ENCODE measurements at regions not wholly inside any gene's neighbourhood (a gene's known extent, or its start where the extent isn't known, plus 50 kb on each side); places are given as distances from the start of the nearest gene placed in this dataset.

- DNase-seq: no peak
Measured at GRCh38 chr15:36313736-36314280, 265.6 kb upstream of the CDIN1 start.

- no peak for DNase-seq
Measured at GRCh38 chr15:36315649-36316048, 263.8 kb upstream of the CDIN1 start.

GRCh38 chr15:36323615-36324014, 255.8 kb upstream of the CDIN1 start:
- no peak for DNase-seq

- no peak for DNase-seq
Measured at GRCh38 chr15:36325206-36325605, 254.2 kb upstream of the CDIN1 start.

GRCh38 chr15:36329592-36329991, 249.8 kb upstream of the CDIN1 start:
- no peak for DNase-seq

- no peak for DNase-seq
Measured at GRCh38 chr15:36330598-36330997, 248.8 kb upstream of the CDIN1 start.

- no peak for DNase-seq
Measured at GRCh38 chr15:36331531-36332275, 247.7 kb upstream of the CDIN1 start.

- no peak for DNase-seq
Measured at GRCh38 chr15:36332301-36332700, 247.1 kb upstream of the CDIN1 start.

GRCh38 chr15:36332896-36333295, 246.5 kb upstream of the CDIN1 start:
- no peak for DNase-seq

GRCh38 chr15:36334059-36334458, 245.4 kb upstream of the CDIN1 start:
- no peak for DNase-seq

GRCh38 chr15:36335224-36335623, 244.2 kb upstream of the CDIN1 start:
- DNase-seq: no peak

- DNase-seq: no peak
Measured at GRCh38 chr15:36335659-36336058, 243.8 kb upstream of the CDIN1 start.

- no peak for DNase-seq
Measured at GRCh38 chr15:36344887-36345286, 234.5 kb upstream of the CDIN1 start.

- DNase-seq: no peak
Measured at GRCh38 chr15:36347272-36347858, 232.1 kb upstream of the CDIN1 start.

GRCh38 chr15:36356466-36356865, 223.0 kb upstream of the CDIN1 start:
- DNase-seq: no peak

- no peak for DNase-seq
Measured at GRCh38 chr15:36356978-36357601, 222.3 kb upstream of the CDIN1 start.

GRCh38 chr15:36358094-36358493, 221.3 kb upstream of the CDIN1 start:
- no peak for DNase-seq

GRCh38 chr15:36358523-36358922, 220.9 kb upstream of the CDIN1 start:
- DNase-seq: no peak

GRCh38 chr15:36359286-36359685, 220.1 kb upstream of the CDIN1 start:
- no peak for DNase-seq

GRCh38 chr15:36361351-36361870, 218.0 kb upstream of the CDIN1 start:
- no peak for DNase-seq

GRCh38 chr15:36362509-36362915, 216.9 kb upstream of the CDIN1 start:
- no peak for DNase-seq

GRCh38 chr15:36363335-36363734, 216.1 kb upstream of the CDIN1 start:
- no peak for DNase-seq

- DNase-seq: no peak
Measured at GRCh38 chr15:36364377-36364776, 215.0 kb upstream of the CDIN1 start.

GRCh38 chr15:36365963-36366362, 213.5 kb upstream of the CDIN1 start:
- no peak for DNase-seq
